Progenitor cell of endocrine pancreas (in vitro differentiated cells): ENCODE measurements at regions not wholly inside any gene's neighbourhood (a gene's known extent, or its start where the extent isn't known, plus 50 kb on each side); places are given as distances from the start of the nearest gene placed in this dataset.
A peak's percentile ranks its signal among the peaks of the same experiment; 100 is the strongest.

Experiments used
- DNase-seq: peaks from one replicate; pipeline ENCODE4 v3.0.0; 2021; ENCODE audit warnings: low spot score; ENCODE audit not compliant: unreplicated experiment
- H3K27ac Mint-ChIP-seq: 2 replicates; pipeline ENCODE4 v1.8.0; 2021; ENCODE audit warnings: mild to moderate bottlenecking, moderate library complexity, mixed read lengths
- H3K27me3 Mint-ChIP-seq: 2 replicates; pipeline ENCODE4 v1.8.0; 2021; ENCODE audit warnings: mixed read lengths
- H3K36me3 Mint-ChIP-seq: 2 replicates; pipeline ENCODE4 v1.8.0; 2022; ENCODE audit warnings: mixed read lengths; ENCODE audit not compliant: insufficient read depth
- H3K4me1 Mint-ChIP-seq: 2 replicates; pipeline ENCODE4 v1.8.0; 2021; ENCODE audit warnings: low read depth, mixed read lengths
- H3K4me3 Mint-ChIP-seq: 2 replicates; pipeline ENCODE4 v1.8.0; 2021; ENCODE audit warnings: low read depth, mild to moderate bottlenecking, moderate library complexity, mixed read lengths
- H3K9me3 Mint-ChIP-seq: 2 replicates; pipeline ENCODE4 v1.8.0; 2021; ENCODE audit warnings: low read depth, mixed read lengths
- CTCF ChIP-seq: fragments of 200-600 bp; sonication (generic); IDR thresholded peaks from one replicate; pipeline ENCODE4 v1.5.0; 2021; ENCODE audit warnings: antibody characterized with exemption, mild to moderate bottlenecking; ENCODE audit not compliant: unreplicated experiment

GRCh38 chr20:59422872-59423544 is 122.6 kb downstream of the EDN3 start:
- H3K4me1 Mint-ChIP-seq, result no peaks in the 10 kb centered on the region
- no peak for DNase-seq
- no peak for TF ChIP-seq CTCF
- H3K9me3 Mint-ChIP-seq, result no peaks in the 10 kb centered on the region
- H3K4me3 Mint-ChIP-seq, result no peak overlapping the region
- no peaks in the 10 kb centered on the region for H3K36me3 Mint-ChIP-seq
- H3K27me3 Mint-ChIP-seq, result peaks cover 32% of the 10 kb centered on the region
- no peak overlapping the region for H3K27ac Mint-ChIP-seq

- DNase-seq, result no peak
- Mint-ChIP-seq H3K27ac (no peak overlapping the region), H3K9me3 (no peaks in the 10 kb centered on the region), H3K4me3 (no peak overlapping the region), H3K27me3 (peaks cover 27% of the 10 kb centered on the region), H3K36me3 (no peaks in the 10 kb centered on the region), H3K4me1 (no peaks in the 10 kb centered on the region)
- TF ChIP-seq CTCF, result no peak
Observed at GRCh38 chr20:59424976-59425375, 124.6 kb downstream of the EDN3 start.

GRCh38 chr20:59425572-59425971 is 125.2 kb downstream of the EDN3 start:
- no peak for DNase-seq
- H3K27me3 Mint-ChIP-seq, result peaks cover 22% of the 10 kb centered on the region
- no peak overlapping the region for H3K4me3 Mint-ChIP-seq
- TF ChIP-seq CTCF, result no peak
- H3K36me3 Mint-ChIP-seq, result no peaks in the 10 kb centered on the region
- H3K4me1 Mint-ChIP-seq, result no peaks in the 10 kb centered on the region
- no peak overlapping the region for H3K27ac Mint-ChIP-seq
- no peaks in the 10 kb centered on the region for H3K9me3 Mint-ChIP-seq

GRCh38 chr20:59428006-59428405 is 127.6 kb downstream of the EDN3 start:
- DNase-seq, result no peak
- TF ChIP-seq CTCF, result no peak
- no peaks in the 10 kb centered on the region for H3K9me3 Mint-ChIP-seq
- no peak overlapping the region for H3K27ac Mint-ChIP-seq
- no peaks in the 10 kb centered on the region for H3K4me1 Mint-ChIP-seq
- peaks cover 23% of the 10 kb centered on the region for H3K27me3 Mint-ChIP-seq
- no peaks in the 10 kb centered on the region for H3K36me3 Mint-ChIP-seq
- no peak overlapping the region for H3K4me3 Mint-ChIP-seq

- DNase-seq, result no peak
Observed at GRCh38 chr20:59428441-59429205, 128.2 kb downstream of the EDN3 start.

More at GRCh38 chr20:59428441-59429205, 128.2 kb downstream of the EDN3 start:
- H3K27ac Mint-ChIP-seq, result no peak overlapping the region
- H3K4me1 Mint-ChIP-seq, result no peaks in the 10 kb centered on the region
- H3K4me3 Mint-ChIP-seq, result no peak overlapping the region
- peaks cover 23% of the 10 kb centered on the region for H3K27me3 Mint-ChIP-seq
- H3K9me3 Mint-ChIP-seq, result no peaks in the 10 kb centered on the region
- TF ChIP-seq CTCF, result peak; percentile 45
- H3K36me3 Mint-ChIP-seq, result no peaks in the 10 kb centered on the region
